GM13976 (cell line): ENCODE measurements at regions not wholly inside any gene's neighbourhood (a gene's known extent, or its start where the extent isn't known, plus 50 kb on each side); places are given as distances from the start of the nearest gene placed in this dataset.

ENCODE experiments used
- DNase-seq: peaks from one replicate; pipeline ENCODE4 v3.0.0; 2012; ENCODE audit warnings: low spot score
- CTCF ChIP-seq: IDR thresholded peaks from 2 replicates; pipeline ENCODE4 v1.5.1; 2012; ENCODE audit warnings: borderline replicate concordance, mild to moderate bottlenecking; ENCODE audit not compliant: insufficient read depth; ENCODE audit errors: extremely low read depth, missing control alignments, control extremely low read depth
- in situ Hi-C: fragments of 300-500 bp; cut with MboI; formaldehyde crosslinking; loops from one replicate; pipeline ENCODE4 v1.12.0; 2022; ENCODE audit warnings: low sequenced_read_pairs, mixed read lengths, inconsistent platforms; ENCODE audit not compliant: unreplicated experiment

DNA sequence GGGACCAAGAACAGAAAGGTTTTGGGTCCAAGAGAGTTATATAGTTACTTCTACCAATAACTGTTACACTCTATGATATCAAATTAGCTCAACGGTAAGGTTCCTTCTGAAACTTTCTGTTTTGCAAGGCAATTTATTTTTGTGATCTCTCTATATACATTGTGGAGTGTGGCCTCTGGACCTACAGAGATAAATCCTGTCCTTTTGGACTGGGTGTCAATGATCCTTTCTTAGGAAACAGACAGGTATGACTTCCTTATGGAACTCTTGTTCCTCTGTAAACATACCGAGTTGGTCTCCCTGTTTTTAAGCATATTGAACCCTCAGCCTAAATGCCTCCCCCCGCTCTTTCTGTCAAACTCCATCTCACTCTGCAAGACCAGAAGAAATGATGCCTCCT is 1117.8 kb downstream of the BCL11A start:
- TF ChIP-seq CTCF = no peak
- no peak for DNase-seq
- in situ Hi-C loops = no loop called here

DNA sequence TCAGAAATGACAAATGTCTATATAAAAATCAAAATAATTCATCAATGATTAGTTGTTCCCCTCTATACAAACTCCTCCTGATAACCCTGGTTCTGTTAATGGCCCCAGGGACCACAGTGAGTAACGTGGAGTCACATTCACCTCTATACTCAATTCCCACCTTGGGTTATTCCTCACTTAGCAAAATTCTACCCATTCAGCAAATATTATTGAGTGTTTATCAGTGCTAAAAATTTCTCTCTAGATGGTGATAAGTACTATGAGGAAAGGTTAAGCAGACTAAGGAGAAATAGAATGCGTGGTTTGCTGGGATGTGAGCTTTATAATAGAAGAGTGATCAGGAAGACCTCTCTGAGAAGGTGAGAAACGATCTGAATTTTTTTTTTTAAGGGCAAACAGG is 1124.5 kb downstream of the BCL11A start:
- in situ Hi-C loops = no loop called here
- no peak for DNase-seq
- TF ChIP-seq CTCF = no peak

DNA sequence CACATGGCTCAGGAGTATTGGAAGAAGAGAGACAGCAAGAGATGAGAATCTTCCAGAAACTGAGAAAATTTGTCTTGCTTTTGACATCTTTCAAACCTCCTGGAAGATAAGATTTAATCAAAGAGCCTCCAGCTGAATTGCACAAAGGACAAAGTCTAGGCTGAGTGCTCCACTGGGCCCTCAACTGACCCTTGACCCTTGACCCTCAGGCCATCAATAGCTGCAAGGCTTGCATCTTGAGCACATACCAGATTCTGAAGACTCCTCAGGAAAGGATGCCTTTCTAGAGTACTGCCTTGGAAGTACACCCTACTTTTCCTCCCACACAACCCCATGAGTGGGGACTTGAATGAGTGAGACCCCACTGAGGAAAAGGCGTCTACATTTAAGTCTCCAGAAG is 1125.5 kb downstream of the BCL11A start:
- no peak for DNase-seq
- in situ Hi-C loops = no loop called here
- no peak for TF ChIP-seq CTCF

DNA sequence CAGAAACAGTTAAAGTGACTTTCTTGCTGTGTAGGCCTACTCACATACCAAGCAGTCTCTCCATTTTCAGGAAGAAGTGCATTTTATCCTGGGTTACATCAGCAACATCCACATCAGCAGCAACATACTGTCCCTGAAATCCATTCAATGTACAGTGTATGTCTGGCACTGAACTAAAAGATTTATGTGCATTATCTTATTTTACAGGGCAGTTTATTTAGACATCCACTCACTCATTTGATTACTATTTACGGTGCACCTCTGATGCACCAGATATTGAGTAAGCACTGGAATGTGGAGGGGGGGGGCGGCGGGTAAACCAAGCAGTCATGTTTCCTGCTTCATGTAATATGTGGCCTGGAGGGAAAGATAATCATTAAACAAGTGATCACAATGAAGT is 1128.2 kb downstream of the BCL11A start:
- no peak for DNase-seq
- no peak for TF ChIP-seq CTCF
- in situ Hi-C loops = no loop called here

- TF ChIP-seq CTCF = no peak
- in situ Hi-C loops = no loop called here
- DNase-seq = no peak
Measured at GRCh38 chr2:59413751-59414570, 1139.5 kb downstream of the BCL11A start.

DNA sequence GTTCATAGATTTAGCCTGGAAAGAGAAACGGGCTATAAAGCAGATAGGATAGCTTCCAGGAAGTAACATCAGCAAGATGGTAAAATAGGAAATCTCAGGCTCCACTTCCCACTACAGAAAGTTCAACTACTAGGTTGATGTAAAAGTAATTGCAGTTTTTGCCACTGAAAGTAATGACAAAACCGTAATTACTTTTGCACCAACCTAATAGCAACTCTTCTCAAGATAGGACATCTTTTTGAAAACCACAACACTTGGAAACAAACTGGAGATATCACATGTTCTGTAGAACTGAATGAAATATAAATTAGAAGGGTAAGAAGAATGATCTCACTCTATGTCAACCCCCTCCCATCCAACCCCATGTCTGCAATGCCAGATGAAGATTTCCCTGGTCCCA is 1154.3 kb downstream of the BCL11A start:
- no peak for TF ChIP-seq CTCF
- no peak for DNase-seq
- in situ Hi-C loops = no loop called here
